ENCODE measurements at regions not wholly inside any gene's neighbourhood (a gene's known extent, or its start where the extent isn't known, plus 50 kb on each side); places are given as distances from the start of the nearest gene placed in this dataset.

- ChIA-PET CTCF (no interaction called here), POLR2A (ENCODE audit: unreplicated experiment) (no interaction called here)
- Histone ChIP-seq H3K4me1 (ENCODE audit: control insufficient read depth, insufficient read depth, low read length) (no peaks in the 10 kb centered on the region), H4K91ac (ENCODE audit: insufficient read depth, low read depth, low read length) (no peak overlapping the region), H3K4me2 (ENCODE audit: low read depth, low read length) (no peak overlapping the region), H3K9me3 (ENCODE audit: control insufficient read depth, insufficient read depth, low read length) (no peaks in the 10 kb centered on the region), H3K14ac (replicated peaks; ENCODE audit: low read depth, low read length) (no peak overlapping the region), H2BK20ac (ENCODE audit: low read depth, low read length) (no peak overlapping the region), H2BK5ac (ENCODE audit: low read depth, low read length, poor library complexity, severe bottlenecking) (no peak overlapping the region), H3K23ac (ENCODE audit: low read depth, low read length) (no peak overlapping the region), H2BK120ac (ENCODE audit: low read depth, low read length) (no peak overlapping the region), H2BK15ac (ENCODE audit: low read depth, low read length) (no peak overlapping the region), H3K4ac (ENCODE audit: low read depth, low read length) (no peak overlapping the region), H3K27ac (ENCODE audit: insufficient read depth, low read length) (no peak overlapping the region), H3K9ac (ENCODE audit: low read depth, low read length) (no peak overlapping the region), H2AK5ac (ENCODE audit: low read depth, low read length) (no peak overlapping the region), H3K56ac (ENCODE audit: extremely low read depth, insufficient read depth, low read length) (no peak overlapping the region), H3K9me1 (ENCODE audit: insufficient read depth, low read length) (no peaks in the 10 kb centered on the region), H3K4me3 (ENCODE audit: insufficient read depth, low read depth, low read length) (no peak overlapping the region), H3K79me1 (ENCODE audit: low read depth in 1 of 2, low read length in 2 of 2) (no peaks in the 10 kb centered on the region), H2AK9ac (replicated peaks; ENCODE audit: low read depth, low read length, poor library complexity) (no peak overlapping the region), H3K18ac (ENCODE audit: low read depth, low read length) (no peak overlapping the region), H4K20me1 (ENCODE audit: insufficient read depth, low read length) (no peaks in the 10 kb centered on the region), H2AFZ (replicated peaks; ENCODE audit: low read length, poor library complexity) (no peak overlapping the region), H4K5ac (ENCODE audit: low read depth, low read length) (no peak overlapping the region), H3K27me3 (ENCODE audit: control insufficient read depth, insufficient read depth, low read length) (no peaks in the 10 kb centered on the region), H3K36me3 (ENCODE audit: control insufficient read depth, insufficient read depth, low read length) (no peaks in the 10 kb centered on the region), H4K8ac (ENCODE audit: low read depth in 2 of 2, low read length in 2 of 2) (no peak overlapping the region)
- no TSS peak for BruUV-seq (replicated peaks)
- intact Hi-C loops (cut with micrococcal nuclease) (no loop called here), in situ Hi-C loops (cut with MboI; ENCODE audit: low sequenced_read_pairs) (no loop called here), dilution Hi-C loops (cut with HindIII; ENCODE audit: low sequenced_read_pairs, unreplicated experiment) (no loop called here)
- no CpG with 5 or more reads among the region's 3 CpGs for WGBS, 2 experiments (ENCODE audit: extremely low coverage in 2 of 2, insufficient read length in 1 of 2)
- no peak for DNase-seq
- ATAC-seq (ENCODE audit: low read depth), result no peak
- no peak for TF ChIP-seq RFX5 (IDR thresholded peaks at IDR 0.05; ENCODE audit: low read depth, low read length)
- no peak for TF ChIP-seq CHD1 (IDR thresholded peaks at IDR 0.05; ENCODE audit: low read depth, low read length)
- TF ChIP-seq RCOR1 (IDR thresholded peaks at IDR 0.05; ENCODE audit: insufficient replicate concordance, low read length), result no peak
- TF ChIP-seq POLR2A (IDR thresholded peaks at IDR 0.05; ENCODE audit: low read depth, low read length), result no peak
Observed at GRCh38 chr7:45358287-45358686, 200.7 kb downstream of the RAMP3 start.
